ENCODE measurements at regions not wholly inside any gene's neighbourhood (a gene's known extent, or its start where the extent isn't known, plus 50 kb on each side); places are given as distances from the start of the nearest gene placed in this dataset.

DNA sequence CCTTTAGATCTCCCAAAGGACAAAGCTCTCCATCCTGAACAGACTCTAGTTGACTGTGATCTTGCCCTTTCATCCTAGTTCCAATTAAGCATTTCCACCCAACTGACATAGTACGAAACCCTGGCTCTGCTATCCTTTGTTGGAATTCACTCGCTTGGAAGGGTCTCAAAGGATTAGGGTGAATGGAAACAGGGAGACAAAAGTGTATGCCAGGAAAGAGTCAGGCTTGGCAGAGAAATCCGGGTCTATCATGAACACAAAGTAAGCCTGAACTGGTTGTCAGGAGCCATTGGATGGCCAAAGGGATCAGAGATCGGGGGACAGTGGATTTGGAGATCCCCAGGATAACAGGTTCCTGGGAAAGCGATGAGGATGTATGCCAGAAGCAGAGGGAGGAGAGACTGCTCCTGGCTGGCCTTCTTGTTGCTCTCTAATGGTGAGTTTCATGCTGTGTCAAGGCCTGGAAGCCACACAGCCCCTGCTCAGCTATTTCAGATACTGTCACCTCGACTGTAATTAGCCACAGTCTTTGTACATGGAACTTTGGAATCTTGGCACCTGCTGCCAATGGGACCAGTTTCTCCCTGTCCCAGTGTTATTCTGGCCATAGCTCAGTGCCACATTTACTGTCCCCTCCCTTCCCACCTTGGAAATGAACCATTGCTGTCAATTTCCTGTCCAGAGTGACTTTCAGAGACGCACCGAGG, 1168.7 kb upstream of the AUTS2 start:
- DNase-seq (ENCODE audit: low read depth in 2 of 2), result no peak

DNA sequence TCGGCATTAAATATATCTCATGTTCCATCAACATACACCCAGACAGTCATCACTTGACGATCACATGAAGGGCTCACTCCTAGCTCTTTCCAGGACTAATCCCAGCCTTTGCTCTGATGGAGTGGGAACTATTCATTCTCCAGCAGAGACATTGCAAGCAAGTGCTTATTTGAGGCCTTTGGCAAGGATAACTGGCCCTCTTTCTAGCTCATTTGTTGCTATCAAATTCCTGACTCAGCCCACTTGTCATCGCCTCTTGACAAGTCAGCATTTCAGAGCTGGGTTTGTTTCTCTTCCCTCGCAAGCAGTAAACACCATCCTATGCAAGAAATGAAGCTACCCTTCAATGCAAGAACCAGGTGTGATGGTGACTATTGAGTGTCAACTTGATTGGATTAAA, 1165.7 kb upstream of the AUTS2 start:
- DNase-seq (ENCODE audit: low read depth in 2 of 2), result no peak

DNA sequence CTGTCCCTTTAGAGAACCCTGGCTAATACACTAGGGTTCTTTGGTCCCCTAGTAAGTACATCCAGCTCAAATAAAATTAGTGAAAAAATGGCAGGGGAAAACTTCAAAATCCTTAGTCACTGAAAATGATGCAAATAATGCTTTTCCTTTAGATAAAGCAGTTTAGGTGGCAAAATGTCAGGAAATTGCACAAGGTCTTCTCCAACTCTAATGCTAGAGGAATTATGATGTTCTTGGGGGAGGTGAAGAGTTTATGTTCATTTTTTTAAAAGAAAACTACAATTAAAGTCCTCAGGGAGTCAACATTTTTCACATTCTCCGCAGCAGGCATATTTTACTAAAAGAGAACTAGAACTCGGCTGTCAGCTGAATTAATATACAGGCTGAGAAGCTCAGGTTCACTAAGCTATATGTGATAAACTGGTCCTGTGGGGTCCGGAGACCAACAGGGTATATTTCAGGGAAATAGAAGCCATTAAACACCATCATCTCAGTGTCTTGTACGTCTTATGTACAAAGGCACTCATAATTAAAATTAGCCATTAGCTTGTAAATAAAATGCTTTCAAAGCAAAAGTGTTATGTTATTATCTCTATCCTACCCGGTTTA, 1164.7 kb upstream of the AUTS2 start:
- DNase-seq (ENCODE audit: low read depth in 2 of 2), result no peak

- DNase-seq (ENCODE audit: low read depth in 2 of 2), result no peak
Observed at GRCh38 chr7:68434857-68435256, 1163.4 kb upstream of the AUTS2 start.

DNA sequence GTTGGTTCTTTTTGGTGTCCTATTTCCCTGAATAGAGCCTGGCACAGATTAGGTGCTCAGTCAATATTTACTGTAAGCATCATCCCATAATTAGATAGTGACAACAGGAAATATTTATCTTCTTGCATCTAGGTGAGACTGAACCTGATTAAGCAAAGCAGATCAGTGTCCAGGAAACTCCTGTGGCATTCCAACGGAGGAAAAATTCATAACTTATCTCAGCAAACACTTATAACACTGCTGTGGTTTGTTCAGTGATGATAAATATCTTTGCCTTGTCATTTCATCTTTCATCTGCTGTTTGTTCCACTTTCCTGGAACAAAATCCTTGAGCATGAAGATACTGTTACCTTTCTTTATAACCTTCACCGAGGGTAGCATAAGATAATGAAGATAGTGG, 1160.3 kb upstream of the AUTS2 start:
- no peak for DNase-seq (ENCODE audit: low read depth in 2 of 2)

GRCh38 chr7:68438811-68439210, 1159.5 kb upstream of the AUTS2 start:
- no peak for DNase-seq (ENCODE audit: low read depth in 2 of 2)

GRCh38 chr7:68439897-68440296, 1158.4 kb upstream of the AUTS2 start:
- no peak for DNase-seq (ENCODE audit: low read depth in 2 of 2)

DNA sequence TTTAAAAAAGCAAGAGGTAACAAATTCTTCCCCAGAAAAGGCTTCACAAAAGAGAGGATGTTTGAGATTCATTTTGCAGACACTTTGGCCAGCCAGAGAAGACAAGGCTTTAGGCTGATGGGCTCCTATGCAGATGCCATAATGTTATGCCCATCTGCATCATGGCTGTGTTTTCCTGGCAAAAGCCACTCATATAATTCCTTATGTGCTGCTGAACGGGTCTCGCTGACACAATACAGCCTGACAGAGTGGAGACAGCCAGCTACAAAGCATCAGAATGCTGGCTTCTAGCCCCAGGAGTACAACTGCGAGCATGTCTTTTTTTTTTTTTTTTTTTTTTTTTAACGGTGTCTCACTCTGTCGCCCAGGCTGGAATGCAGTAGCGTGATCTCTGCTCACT, 1157.4 kb upstream of the AUTS2 start:
- no peak for DNase-seq (ENCODE audit: low read depth in 2 of 2)

DNA sequence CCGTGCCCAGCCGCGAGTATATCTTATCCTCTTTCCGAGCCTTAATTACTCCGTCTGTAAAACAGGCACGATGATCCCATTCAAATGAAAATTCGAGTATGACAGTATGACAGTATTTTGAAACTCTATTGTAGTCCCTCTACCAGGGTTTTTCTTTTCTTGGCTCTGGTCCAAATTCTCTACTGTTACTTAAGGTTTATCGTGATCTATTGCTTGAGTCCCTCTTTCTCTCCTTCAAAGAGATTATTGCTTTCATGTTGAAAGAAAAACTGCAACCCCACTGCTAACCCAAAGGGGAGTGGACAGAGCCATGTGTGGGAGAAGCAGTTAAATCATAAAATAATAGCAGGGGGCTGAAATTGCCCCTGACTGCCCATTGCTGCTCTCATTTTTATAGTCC, 1156.6 kb upstream of the AUTS2 start:
- no peak for DNase-seq (ENCODE audit: low read depth in 2 of 2)

DNA sequence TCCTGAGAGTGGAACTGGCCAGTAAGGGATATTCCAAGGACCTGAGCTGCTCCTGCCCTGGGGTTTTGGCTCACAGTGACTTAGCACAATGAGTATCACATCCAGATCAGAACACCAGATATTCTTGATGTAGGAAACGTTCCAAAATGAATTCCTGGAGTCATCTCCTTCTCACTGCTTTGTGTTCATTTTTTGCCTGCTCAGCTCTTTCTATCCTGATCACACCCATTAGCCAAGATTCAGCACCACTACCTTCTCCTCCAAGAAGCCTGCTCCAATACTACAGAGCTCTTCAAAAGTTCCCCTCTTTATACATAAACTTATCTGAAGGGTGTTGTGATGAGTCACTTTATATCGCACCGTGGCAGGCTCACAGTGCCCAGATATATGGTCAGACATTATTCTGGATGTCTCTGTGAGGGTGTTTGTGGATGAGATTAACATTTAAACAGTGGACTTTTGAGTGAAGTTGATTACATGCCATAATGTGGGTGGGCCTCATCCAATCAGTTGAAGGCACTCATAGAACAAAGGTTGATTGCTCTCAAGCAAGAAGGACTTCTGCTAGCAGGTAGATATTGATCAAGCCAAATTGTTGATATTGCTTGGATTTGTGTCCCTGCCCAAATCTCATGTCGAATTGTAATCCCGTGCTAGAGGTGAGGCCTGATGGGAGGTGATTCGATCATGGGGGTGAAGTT, 1155.2 kb upstream of the AUTS2 start:
- DNase-seq (ENCODE audit: low read depth in 2 of 2), result no peak

GRCh38 chr7:68444042-68444441, 1154.2 kb upstream of the AUTS2 start:
- no peak for DNase-seq (ENCODE audit: low read depth in 2 of 2)

- no peak for DNase-seq (ENCODE audit: low read depth in 2 of 2)
Observed at GRCh38 chr7:68444956-68445355, 1153.3 kb upstream of the AUTS2 start.

- DNase-seq (ENCODE audit: low read depth in 2 of 2), result no peak
Observed at GRCh38 chr7:68446183-68446582, 1152.1 kb upstream of the AUTS2 start.

DNA sequence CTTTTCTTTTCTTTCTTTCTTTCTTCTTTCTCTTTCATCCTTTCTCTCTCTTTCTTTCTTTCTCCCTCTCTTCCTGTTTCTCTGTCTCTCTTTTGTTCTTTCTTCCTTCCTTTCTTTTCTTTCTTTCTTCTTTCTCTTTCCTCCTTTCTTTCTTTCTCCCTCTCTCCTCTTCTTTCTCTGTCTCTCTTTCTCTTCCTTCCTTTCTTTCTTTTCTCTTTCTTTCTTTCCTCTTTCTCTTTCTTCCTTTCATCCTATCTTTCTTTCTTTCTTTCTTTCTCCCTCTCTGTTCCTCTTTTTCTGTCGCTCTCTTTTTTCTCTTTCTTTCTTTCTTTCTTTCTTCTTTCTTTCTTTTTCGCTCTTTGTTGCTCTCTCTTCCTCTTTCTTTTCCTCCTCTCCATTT, 1149.2 kb upstream of the AUTS2 start:
- DNase-seq (ENCODE audit: low read depth in 2 of 2), result no peak

- no peak for DNase-seq (ENCODE audit: low read depth in 2 of 2)
Observed at GRCh38 chr7:68449816-68450215, 1148.5 kb upstream of the AUTS2 start.

DNA sequence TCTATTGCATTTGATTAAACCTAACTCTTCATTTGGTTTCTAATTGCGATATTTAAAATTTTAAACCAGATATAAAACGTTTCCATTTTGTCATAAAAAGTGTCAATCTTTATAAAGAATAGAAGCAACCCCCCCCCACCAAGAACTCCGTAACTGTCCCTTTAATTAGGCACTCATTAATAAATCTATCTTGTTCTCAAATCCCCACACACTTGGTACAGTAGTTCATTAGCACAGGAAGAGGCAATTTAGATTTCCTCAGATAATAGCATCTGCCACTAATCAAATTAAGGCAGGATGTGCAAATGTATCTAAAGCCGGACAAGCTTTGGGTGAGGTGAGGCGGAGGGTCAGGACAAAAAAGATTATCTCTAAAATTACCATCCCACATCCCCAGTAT, 1143.3 kb upstream of the AUTS2 start:
- DNase-seq (ENCODE audit: low read depth in 2 of 2), result no peak

DNA sequence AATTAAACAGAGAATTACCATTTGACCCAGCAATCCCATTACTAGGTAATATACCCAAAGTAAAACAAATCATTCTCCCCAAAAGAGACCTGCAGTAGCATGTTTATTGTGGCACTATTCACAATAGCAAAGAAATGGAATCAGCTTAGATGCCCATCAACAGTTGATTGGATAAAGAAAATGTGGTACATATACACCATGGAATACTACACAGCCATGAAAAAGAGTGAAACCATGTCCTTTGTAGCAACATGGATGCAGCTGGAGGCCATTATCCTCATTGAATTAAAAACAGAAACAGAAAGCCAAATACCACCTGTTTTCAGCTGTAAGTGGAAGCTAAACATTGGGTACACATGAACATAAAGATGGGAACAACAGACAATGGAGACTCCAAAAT, 1141.8 kb upstream of the AUTS2 start:
- no peak for DNase-seq (ENCODE audit: low read depth in 2 of 2)

- no peak for DNase-seq (ENCODE audit: low read depth in 2 of 2)
Observed at GRCh38 chr7:68457481-68457880, 1140.8 kb upstream of the AUTS2 start.

GRCh38 chr7:68458010-68458908, 1140.0 kb upstream of the AUTS2 start:
- DNase-seq (ENCODE audit: low read depth in 2 of 2), result no peak

GRCh38 chr7:68461430-68461829, 1136.8 kb upstream of the AUTS2 start:
- no peak for DNase-seq (ENCODE audit: low read depth in 2 of 2)

- no peak for DNase-seq (ENCODE audit: low read depth in 2 of 2)
Observed at GRCh38 chr7:68470836-68471435, 1127.3 kb upstream of the AUTS2 start.

DNA sequence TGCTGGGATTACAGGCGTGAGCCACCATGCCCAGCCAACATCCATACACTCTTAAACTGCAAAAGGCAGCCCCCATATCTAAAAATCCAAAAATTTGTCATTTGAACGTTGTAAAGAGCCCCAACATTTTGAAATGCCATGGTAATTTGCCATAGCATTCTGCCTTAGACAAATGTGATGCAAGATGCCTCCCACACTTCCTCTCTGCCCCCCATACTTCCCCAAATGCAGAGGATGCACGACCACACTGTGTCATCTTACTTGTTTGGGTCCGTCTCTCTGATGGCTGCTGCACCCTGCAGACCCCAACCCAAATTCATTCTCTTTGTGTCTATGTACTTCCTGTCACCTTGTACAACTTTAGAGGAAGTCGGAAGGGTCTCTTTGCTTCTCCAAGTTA, 1125.6 kb upstream of the AUTS2 start:
- no peak for DNase-seq (ENCODE audit: low read depth in 2 of 2)
